Aorta (tissue), 2 donors: ENCODE measurements at regions not wholly inside any gene's neighbourhood (a gene's known extent, or its start where the extent isn't known, plus 50 kb on each side); places are given as distances from the start of the nearest gene placed in this dataset.

Experiments
- microRNA-seq, 2 donors: library from miRNA; unstranded; fragments of <30 nt; microRNA quantifications; one replicate each; pipeline ENCODE4 v1.2.0, GENCODE V29; 2020
- donor health status: DM: no; HTN: no; CAD: no.
- donor health status: DM: yes; HTN: yes; CAD: no.

Small RNA genes in the stretch of these regions (microRNA-seq; reads per million reads assigned to microRNA genes)
- gene MIR1587, result 0 reads per million in 2 donors
- 0 to 0.99 reads per million in 2 donors for gene MIR3937
